ENCODE measurements at regions not wholly inside any gene's neighbourhood (a gene's known extent, or its start where the extent isn't known, plus 50 kb on each side); places are given as distances from the start of the nearest gene placed in this dataset.

GRCh38 chr3:188955919-188956318, 215.9 kb upstream of the TPRG1 start:
- Mint-ChIP-seq H3K27me3 (ENCODE audit: low read depth) (no peaks in the 10 kb centered on the region), H3K9me3 (no peaks in the 10 kb centered on the region), H3K36me3 (ENCODE audit: insufficient read depth) (no peaks in the 10 kb centered on the region), H3K4me3 (no peak overlapping the region), H3K4me1 (ENCODE audit: low read depth) (peaks cover 22% of the 10 kb centered on the region)
- no peak for ATAC-seq
- DNase-seq, result no peak

GRCh38 chr3:188956839-188957489, 214.8 kb upstream of the TPRG1 start:
- H3K36me3 Mint-ChIP-seq (ENCODE audit: insufficient read depth), result no peaks in the 10 kb centered on the region
- DNase-seq (no peak), ATAC-seq (peak in 1 of 2 donors; percentile 30)
- H3K4me1 Mint-ChIP-seq (ENCODE audit: low read depth), result peaks cover 19% of the 10 kb centered on the region
- H3K4me3 Mint-ChIP-seq, result no peak overlapping the region
- no peaks in the 10 kb centered on the region for H3K27me3 Mint-ChIP-seq (ENCODE audit: low read depth)
- no peaks in the 10 kb centered on the region for H3K9me3 Mint-ChIP-seq

- Mint-ChIP-seq H3K4me1 (ENCODE audit: low read depth) (peaks cover 21% of the 10 kb centered on the region), H3K36me3 (ENCODE audit: insufficient read depth) (no peaks in the 10 kb centered on the region), H3K4me3 (no peak overlapping the region), H3K27me3 (ENCODE audit: low read depth) (no peaks in the 10 kb centered on the region), H3K9me3 (no peaks in the 10 kb centered on the region)
- ATAC-seq (no peak), DNase-seq (no peak)
These were observed 212.8 kb upstream of the TPRG1 start for GRCh38 chr3:188959013-188959412.

GRCh38 chr3:188962253-188963247, 209.2 kb upstream of the TPRG1 start:
- Mint-ChIP-seq H3K36me3 (ENCODE audit: insufficient read depth) (no peaks in the 10 kb centered on the region), H3K27me3 (ENCODE audit: low read depth) (no peaks in the 10 kb centered on the region), H3K4me3 (no peak overlapping the region), H3K9me3 (no peaks in the 10 kb centered on the region), H3K4me1 (ENCODE audit: low read depth) (peaks cover 8% of the 10 kb centered on the region)
- DNase-seq (no peak), ATAC-seq (peak in 1 of 2 donors; percentile 41)

GRCh38 chr3:188964957-188965356, 206.8 kb upstream of the TPRG1 start:
- Mint-ChIP-seq H3K27me3 (ENCODE audit: low read depth) (no peaks in the 10 kb centered on the region), H3K9me3 (no peaks in the 10 kb centered on the region), H3K4me3 (no peak overlapping the region), H3K4me1 (ENCODE audit: low read depth) (peaks cover 4% of the 10 kb centered on the region), H3K36me3 (ENCODE audit: insufficient read depth) (no peaks in the 10 kb centered on the region)
- ATAC-seq, result no peak
- no peak for DNase-seq

DNA sequence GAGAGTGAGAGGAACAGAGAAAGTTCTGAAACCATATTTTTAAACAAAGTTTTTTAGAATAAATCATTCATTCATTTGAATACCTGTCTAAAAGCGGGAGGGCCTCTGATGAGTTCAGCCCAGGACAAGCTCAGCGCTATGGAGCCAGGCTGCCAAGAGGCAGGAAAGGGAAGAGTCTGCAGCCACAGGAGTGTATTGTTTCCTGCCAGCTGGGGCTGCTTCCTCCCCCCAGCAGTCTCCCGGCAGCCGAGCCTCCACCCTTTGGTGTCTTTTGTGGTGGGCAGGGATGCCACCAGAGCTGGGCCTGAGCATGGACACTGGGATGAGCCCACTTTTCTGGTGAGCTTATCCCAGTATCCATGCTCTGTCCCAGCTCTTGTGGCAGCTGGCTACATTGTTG, 199.5 kb upstream of the TPRG1 start:
- peaks cover 6% of the 10 kb centered on the region for H3K27me3 Mint-ChIP-seq (ENCODE audit: low read depth)
- no peak overlapping the region for H3K4me3 Mint-ChIP-seq
- peaks cover 21% of the 10 kb centered on the region for H3K4me1 Mint-ChIP-seq (ENCODE audit: low read depth)
- H3K36me3 Mint-ChIP-seq (ENCODE audit: insufficient read depth), result no peaks in the 10 kb centered on the region
- DNase-seq, result no peak
- no peak for ATAC-seq
- H3K9me3 Mint-ChIP-seq, result no peaks in the 10 kb centered on the region

GRCh38 chr3:188974856-188975599, 196.7 kb upstream of the TPRG1 start:
- ATAC-seq (peak; percentile 67 to 71), DNase-seq (no peak)
- Mint-ChIP-seq H3K9me3 (no peaks in the 10 kb centered on the region), H3K27me3 (ENCODE audit: low read depth) (peaks cover 6% of the 10 kb centered on the region), H3K36me3 (ENCODE audit: insufficient read depth) (no peaks in the 10 kb centered on the region), H3K4me3 (peak overlapping the region; percentile 13), H3K4me1 (ENCODE audit: low read depth) (peaks cover 21% of the 10 kb centered on the region)

GRCh38 chr3:188975600-188976314, 196.0 kb upstream of the TPRG1 start:
- Mint-ChIP-seq H3K9me3 (no peaks in the 10 kb centered on the region), H3K36me3 (ENCODE audit: insufficient read depth) (no peaks in the 10 kb centered on the region), H3K27me3 (ENCODE audit: low read depth) (peaks cover 6% of the 10 kb centered on the region), H3K4me1 (ENCODE audit: low read depth) (peaks cover 21% of the 10 kb centered on the region), H3K4me3 (no peak overlapping the region)
- DNase-seq, result no peak
- ATAC-seq, result no peak

- Mint-ChIP-seq H3K4me1 (ENCODE audit: low read depth) (peaks cover 21% of the 10 kb centered on the region), H3K27me3 (ENCODE audit: low read depth) (peaks cover 4% of the 10 kb centered on the region), H3K9me3 (no peaks in the 10 kb centered on the region), H3K4me3 (no peak overlapping the region), H3K36me3 (ENCODE audit: insufficient read depth) (no peaks in the 10 kb centered on the region)
- no peak for ATAC-seq
- no peak for DNase-seq
These were observed 195.4 kb upstream of the TPRG1 start for GRCh38 chr3:188976407-188976806.

DNA sequence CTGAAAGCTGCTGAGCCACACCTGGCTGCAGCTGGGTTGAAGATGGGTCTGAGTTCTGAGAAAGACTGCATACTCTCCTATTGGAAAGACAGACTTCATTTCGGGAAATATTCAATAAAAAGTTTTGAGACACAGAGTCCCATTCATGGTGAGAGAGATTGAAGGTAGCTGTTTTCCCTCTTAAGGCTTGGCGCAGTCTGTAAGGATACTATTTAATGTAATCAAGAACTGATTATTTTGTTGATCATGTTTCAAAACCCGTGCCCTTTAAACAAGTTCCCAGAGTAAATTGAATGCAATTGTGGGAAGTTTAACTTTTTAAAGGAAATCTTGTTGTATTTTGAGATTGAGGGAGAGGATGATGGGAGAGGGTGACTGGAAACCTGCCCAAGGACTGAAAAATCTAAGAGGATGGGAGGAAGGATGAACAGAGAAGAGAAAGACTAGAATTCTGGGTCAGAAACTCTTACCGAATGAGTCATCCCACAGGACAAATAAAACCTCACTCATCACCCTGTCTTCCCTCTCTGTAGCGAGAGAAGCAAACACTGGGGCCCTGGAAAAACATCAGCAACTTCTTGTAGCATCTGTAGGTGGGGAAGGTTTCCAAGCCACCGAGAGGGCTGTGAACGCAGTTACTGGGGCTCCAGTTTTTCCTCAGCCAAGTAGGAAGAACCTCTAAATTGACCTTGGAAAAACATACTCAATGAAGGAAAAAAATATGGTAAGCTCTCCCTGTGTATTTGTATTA, 193.2 kb upstream of the TPRG1 start:
- no peak overlapping the region for H3K4me3 Mint-ChIP-seq
- no peaks in the 10 kb centered on the region for H3K36me3 Mint-ChIP-seq (ENCODE audit: insufficient read depth)
- H3K9me3 Mint-ChIP-seq, result no peaks in the 10 kb centered on the region
- peaks cover 14% of the 10 kb centered on the region for H3K4me1 Mint-ChIP-seq (ENCODE audit: low read depth)
- ATAC-seq, result no peak
- peaks cover 2% of the 10 kb centered on the region for H3K27me3 Mint-ChIP-seq (ENCODE audit: low read depth)
- DNase-seq, result no peak

- peaks cover under 1% of the 10 kb centered on the region for H3K27me3 Mint-ChIP-seq (ENCODE audit: low read depth)
- ATAC-seq (no peak), DNase-seq (no peak)
- no peaks in the 10 kb centered on the region for H3K36me3 Mint-ChIP-seq (ENCODE audit: insufficient read depth)
- H3K4me3 Mint-ChIP-seq, result no peak overlapping the region
- H3K4me1 Mint-ChIP-seq (ENCODE audit: low read depth), result peaks cover 13% of the 10 kb centered on the region
- no peaks in the 10 kb centered on the region for H3K9me3 Mint-ChIP-seq
These were observed 192.5 kb upstream of the TPRG1 start for GRCh38 chr3:188979248-188979647.

GRCh38 chr3:188979669-188980310, 192.0 kb upstream of the TPRG1 start:
- Mint-ChIP-seq H3K9me3 (no peaks in the 10 kb centered on the region), H3K27me3 (ENCODE audit: low read depth) (no peaks in the 10 kb centered on the region), H3K36me3 (ENCODE audit: insufficient read depth) (no peaks in the 10 kb centered on the region), H3K4me1 (ENCODE audit: low read depth) (peaks cover 8% of the 10 kb centered on the region), H3K4me3 (no peak overlapping the region)
- ATAC-seq, result no peak
- no peak for DNase-seq

DNA sequence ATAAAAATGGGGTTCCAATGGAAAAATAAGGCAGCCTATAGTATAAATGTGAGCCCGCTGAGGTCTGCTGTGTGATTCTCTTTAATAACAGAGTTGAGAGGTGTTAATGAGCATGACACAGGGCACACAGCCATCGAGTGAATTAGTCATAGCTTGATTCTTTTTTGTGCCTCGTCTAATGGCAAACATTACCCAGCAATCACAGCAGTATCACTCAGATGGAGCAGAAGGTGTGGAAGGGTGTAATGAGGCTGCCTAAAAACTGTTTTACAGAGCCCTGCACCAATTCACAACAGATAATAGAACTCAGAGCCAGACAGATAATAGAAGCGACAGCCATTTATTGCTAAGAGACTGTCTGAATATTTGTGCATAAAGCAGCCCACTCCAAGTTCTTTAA, 178.6 kb upstream of the TPRG1 start:
- Mint-ChIP-seq H3K4me3 (no peak overlapping the region), H3K36me3 (ENCODE audit: insufficient read depth) (no peaks in the 10 kb centered on the region), H3K4me1 (ENCODE audit: low read depth) (no peaks in the 10 kb centered on the region), H3K27me3 (ENCODE audit: low read depth) (peaks cover 4% of the 10 kb centered on the region), H3K9me3 (no peaks in the 10 kb centered on the region)
- ATAC-seq (no peak), DNase-seq (no peak)
